GM04504 (cell line): ENCODE measurements at regions not wholly inside any gene's neighbourhood (a gene's known extent, or its start where the extent isn't known, plus 50 kb on each side); places are given as distances from the start of the nearest gene placed in this dataset.

Experiments used
- DNase-seq: peaks from one replicate; pipeline ENCODE4 v3.0.0-alpha.2; 2012; ENCODE audit warnings: low read depth

DNA sequence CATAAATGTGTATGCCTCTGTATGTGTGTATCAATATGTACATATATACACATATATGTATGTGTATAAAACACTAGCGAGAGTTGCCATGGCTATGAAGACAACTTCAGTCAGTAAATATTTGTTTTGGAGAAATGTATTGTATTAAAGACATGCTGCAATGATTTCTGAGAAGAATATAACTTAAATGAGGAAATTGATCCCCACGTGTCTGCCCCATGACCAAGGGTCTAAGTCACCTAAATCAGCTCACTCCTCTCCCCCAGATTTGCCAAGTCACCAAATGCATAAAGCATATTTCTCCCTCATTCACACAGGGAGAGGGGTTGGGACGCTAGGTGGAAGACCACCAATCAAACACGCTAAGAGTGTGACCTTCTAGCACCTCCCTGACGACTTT is 58.3 kb upstream of the LYST start:
- DNase-seq: no peak

GRCh38 chr1:235923466-235924021 is 56.8 kb upstream of the LYST start:
- DNase-seq: no peak

GRCh38 chr1:235920596-235921375 is 54.1 kb upstream of the LYST start:
- DNase-seq: no peak

DNA sequence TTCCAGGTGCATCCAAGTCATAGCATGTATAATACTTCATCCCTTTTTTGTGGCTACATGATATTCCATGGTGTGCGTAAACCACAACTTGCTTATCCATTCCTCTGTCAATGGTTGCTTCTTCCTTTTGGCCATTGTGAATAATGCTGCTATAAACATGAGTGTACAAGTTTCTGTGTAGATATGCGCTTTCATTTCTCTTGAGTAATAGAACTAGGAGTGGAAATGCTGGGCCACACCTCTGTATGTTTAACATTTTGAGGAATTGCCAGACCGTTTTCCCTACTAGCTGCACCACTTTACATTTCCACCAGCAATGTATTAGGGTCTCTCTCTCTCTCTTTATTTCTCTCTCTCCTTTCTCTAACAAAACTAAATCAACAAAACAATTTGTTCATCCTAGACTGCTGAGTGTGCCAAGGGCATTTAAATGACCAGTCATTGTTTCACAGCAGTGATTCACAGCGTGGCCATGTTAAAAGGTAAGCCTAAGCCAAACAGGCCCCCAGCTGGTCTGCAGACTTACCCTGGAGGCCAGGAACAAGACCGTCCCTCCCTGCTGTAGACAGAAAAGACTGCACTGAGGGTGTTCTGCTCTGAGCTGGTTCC is 53.2 kb upstream of the LYST start:
- peak; percentile 85 for DNase-seq

DNA sequence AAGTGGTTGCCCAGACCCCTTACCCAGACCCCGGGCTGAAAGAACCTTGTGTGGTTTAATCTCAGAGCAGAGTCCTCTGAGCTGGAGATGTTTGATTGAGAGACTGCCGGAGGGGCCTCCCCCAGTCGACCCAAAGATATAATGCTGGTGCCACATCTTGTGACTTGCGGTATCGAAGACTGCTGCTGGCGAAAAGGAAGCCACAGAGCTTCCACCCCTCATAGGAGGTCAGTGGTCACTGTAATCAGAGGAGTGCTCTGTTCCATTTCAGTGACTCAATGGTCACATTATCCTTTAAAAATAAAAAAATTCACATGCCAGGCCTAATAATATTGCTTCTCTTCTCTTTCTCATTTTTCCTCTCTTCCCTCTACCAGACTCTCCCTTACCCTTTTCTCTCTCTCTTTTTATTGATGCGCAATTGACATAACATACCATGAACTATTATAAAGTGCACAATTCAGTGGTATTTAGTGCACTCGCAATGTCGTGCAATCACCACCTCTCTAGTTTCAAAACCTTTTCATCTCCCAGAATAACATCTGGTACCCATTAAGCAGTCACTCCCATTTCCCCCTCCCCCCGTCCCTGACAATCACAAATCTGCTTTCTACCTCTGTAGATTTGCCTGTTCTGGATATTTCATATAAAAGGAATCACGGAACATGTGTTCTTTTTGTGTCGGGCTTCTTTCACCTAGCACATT is 52.6 kb upstream of the LYST start:
- DNase-seq: no peak

- no peak for DNase-seq
Measured at GRCh38 chr1:235918465-235918864, 51.8 kb upstream of the LYST start.

DNA sequence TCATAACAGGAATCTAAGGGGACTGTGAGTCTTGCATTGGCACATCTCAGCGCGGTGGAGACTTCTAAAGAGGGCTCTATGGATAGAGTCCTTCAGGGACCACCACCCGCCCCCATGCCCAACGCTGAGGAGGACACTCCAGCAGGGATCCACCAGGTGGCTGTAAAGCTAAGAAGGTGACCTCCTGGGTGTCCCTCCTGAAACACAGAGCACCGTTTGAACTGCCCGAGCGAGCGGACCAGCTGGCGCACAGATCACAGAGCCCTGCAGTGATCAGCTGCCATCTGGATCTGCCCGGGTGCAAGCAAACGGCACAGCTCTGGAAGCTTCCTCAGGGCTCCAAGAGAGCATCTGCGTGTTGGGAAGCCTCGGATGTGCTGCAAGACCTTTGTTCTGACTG is 51.3 kb upstream of the LYST start:
- no peak for DNase-seq

DNA sequence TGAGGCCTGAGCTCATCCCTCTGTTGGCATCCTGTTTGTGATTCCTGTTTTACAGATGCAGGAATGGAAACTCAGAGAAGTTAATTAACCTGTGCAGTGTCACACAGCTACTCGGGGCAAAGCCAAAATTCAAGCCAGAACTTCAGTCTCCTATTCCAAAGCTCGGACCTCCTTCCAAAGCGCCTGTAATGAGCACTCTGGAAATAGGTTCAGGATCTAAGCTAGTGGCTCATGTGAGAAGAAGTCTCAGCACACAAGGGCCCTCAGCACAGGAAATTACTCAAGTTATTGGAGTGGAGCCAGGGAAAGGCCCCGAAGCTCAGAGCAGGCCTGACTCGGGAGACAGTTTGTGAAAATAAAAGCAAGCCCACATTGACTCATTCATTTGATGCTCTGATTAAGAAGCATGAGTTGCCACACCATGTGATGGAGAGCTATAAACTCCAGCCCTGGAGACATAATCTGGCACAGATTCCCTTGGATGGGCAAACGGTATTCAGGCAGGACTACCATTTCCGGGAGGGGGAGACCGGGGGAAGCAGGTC is 50.6 kb upstream of the LYST start:
- DNase-seq: peak; percentile 99
